ENCODE measurements at regions not wholly inside any gene's neighbourhood (a gene's known extent, or its start where the extent isn't known, plus 50 kb on each side); places are given as distances from the start of the nearest gene placed in this dataset.

DNA sequence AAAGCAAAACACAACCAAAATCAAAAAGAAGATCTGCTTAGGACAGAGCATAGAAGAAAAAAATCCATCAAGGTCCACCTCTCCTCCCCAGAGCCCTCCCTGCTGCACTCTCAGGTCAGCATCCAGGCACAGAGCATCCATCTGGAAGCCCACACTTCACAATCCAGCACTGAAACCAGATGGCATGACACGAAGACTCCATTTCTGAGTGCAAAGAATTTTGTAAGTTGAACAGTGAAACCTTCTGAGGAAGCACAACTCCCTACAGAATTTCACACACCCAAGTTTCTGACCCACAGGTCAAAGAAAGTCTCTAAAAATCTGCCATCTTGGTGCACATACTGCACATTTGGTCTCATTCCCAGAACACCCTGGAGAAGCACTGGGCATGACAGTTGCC, 128.8 kb upstream of the STXBP5 start:
- TF ChIP-seq EZH2 (IDR thresholded peaks at IDR 0.05; ENCODE audit: borderline replicate concordance, insufficient read depth, low read depth, low read length, poor library complexity, severe bottlenecking) = no peak
- TF ChIP-seq, protein P1, sequence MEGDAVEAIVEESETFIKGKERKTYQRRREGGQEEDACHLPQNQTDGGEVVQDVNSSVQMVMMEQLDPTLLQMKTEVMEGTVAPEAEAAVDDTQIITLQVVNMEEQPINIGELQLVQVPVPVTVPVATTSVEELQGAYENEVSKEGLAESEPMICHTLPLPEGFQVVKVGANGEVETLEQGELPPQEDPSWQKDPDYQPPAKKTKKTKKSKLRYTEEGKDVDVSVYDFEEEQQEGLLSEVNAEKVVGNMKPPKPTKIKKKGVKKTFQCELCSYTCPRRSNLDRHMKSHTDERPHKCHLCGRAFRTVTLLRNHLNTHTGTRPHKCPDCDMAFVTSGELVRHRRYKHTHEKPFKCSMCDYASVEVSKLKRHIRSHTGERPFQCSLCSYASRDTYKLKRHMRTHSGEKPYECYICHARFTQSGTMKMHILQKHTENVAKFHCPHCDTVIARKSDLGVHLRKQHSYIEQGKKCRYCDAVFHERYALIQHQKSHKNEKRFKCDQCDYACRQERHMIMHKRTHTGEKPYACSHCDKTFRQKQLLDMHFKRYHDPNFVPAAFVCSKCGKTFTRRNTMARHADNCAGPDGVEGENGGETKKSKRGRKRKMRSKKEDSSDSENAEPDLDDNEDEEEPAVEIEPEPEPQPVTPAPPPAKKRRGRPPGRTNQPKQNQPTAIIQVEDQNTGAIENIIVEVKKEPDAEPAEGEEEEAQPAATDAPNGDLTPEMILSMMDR (IDR thresholded peaks at IDR 0.05) = no peak

Data from B cell (primary cell).